ENCODE measurements at regions not wholly inside any gene's neighbourhood (a gene's known extent, or its start where the extent isn't known, plus 50 kb on each side); places are given as distances from the start of the nearest gene placed in this dataset.
"Not testable (repeated sequence)": the region's sequence is repeated elsewhere in the genome, so short reads cannot be mapped to it uniquely, and the experiment has no call there.

DNA sequence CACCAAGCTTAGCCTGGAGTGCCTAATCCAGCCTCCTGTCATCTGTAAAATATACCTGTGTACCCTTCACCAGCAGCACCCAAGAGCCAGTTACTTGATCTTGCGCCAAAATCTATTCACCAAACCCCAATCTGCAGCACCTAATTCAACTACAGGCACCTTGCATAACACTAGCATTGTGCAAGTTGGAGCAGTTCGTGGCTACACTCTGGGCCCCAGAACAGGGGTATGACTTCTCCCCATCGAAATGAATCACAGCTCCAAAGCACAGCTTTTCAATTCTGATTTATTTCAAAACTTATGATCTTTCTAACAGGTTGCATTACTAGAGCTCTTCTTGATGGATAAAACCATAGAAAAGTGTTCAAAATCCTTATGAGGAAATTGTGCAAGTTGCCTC is 100.4 kb upstream of the TCF21 start:
- in situ Hi-C loops (cut with MboI; ENCODE audit: low sequenced_read_pairs, unreplicated experiment), result no loop called here
- TF ChIP-seq, protein P1, sequence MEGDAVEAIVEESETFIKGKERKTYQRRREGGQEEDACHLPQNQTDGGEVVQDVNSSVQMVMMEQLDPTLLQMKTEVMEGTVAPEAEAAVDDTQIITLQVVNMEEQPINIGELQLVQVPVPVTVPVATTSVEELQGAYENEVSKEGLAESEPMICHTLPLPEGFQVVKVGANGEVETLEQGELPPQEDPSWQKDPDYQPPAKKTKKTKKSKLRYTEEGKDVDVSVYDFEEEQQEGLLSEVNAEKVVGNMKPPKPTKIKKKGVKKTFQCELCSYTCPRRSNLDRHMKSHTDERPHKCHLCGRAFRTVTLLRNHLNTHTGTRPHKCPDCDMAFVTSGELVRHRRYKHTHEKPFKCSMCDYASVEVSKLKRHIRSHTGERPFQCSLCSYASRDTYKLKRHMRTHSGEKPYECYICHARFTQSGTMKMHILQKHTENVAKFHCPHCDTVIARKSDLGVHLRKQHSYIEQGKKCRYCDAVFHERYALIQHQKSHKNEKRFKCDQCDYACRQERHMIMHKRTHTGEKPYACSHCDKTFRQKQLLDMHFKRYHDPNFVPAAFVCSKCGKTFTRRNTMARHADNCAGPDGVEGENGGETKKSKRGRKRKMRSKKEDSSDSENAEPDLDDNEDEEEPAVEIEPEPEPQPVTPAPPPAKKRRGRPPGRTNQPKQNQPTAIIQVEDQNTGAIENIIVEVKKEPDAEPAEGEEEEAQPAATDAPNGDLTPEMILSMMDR (IDR thresholded peaks at IDR 0.05; ENCODE audit: borderline replicate concordance, control extremely low read depth, extremely low read depth, insufficient read depth, missing control alignments), result no peak
- no peak for DNase-seq (ENCODE audit: low spot score)

DNA sequence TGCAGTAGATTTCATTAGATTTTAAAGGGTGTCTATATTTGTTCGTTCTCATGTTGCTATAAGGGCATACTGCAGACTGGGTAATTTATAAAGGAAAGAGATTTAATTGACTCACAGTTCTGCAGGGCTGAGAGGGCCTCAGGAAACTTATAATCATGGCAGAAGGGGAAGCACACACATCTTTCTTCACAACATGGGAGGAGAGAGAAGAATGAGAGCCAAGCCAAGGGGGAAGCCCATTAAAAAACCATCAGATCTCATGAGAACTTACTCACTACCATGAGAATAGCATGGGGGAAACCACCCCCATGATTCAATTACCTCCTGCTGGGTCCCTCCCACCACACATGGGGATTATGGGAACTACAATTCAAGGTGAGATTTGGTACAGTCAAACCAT is 99.5 kb upstream of the TCF21 start:
- in situ Hi-C loops (cut with MboI; ENCODE audit: low sequenced_read_pairs, unreplicated experiment); DNase-seq (ENCODE audit: low spot score): not testable (repeated sequence)

DNA sequence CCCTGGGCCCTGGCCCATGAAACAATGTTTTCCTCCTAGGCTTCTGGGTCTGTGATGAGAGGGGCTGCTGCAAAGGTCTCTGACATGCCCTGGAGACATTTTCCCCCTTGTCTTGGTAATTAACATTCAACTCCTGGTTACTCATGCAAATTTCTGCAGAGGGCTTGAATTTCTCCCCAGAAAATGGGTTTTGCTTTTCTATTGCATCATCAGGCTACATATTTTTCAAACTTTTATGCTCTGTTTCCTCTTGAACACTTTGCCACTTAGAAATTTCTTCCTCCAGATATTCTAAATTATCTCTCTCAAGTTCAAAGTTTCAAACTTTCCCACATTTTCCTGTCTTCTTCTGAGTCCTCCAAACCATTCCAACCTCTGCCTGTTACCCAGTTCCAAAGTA is 98.2 kb upstream of the TCF21 start:
- DNase-seq (ENCODE audit: low spot score); in situ Hi-C loops (cut with MboI; ENCODE audit: low sequenced_read_pairs, unreplicated experiment): not testable (repeated sequence)

DNA sequence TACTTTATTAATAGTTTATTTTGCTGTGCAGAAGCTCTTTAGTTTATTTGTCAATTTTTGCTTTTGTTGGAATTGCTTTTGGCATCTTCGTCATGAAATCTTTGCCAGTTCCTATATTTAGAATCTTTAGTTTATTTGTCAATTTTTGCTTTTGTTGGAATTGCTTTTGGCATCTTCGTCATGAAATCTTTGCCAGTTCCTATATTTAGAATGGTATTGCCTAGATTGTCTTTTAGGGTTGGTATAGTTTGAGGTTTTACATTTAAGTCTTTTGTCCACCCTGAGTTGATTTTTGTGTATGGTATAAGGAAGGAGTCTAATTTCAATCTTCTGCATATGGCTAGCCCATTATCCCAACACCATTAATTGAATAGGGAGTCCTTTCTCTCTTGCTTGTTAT is 93.9 kb upstream of the TCF21 start:
- DNase-seq (ENCODE audit: low spot score); in situ Hi-C loops (cut with MboI; ENCODE audit: low sequenced_read_pairs, unreplicated experiment): not testable (repeated sequence)

DNA sequence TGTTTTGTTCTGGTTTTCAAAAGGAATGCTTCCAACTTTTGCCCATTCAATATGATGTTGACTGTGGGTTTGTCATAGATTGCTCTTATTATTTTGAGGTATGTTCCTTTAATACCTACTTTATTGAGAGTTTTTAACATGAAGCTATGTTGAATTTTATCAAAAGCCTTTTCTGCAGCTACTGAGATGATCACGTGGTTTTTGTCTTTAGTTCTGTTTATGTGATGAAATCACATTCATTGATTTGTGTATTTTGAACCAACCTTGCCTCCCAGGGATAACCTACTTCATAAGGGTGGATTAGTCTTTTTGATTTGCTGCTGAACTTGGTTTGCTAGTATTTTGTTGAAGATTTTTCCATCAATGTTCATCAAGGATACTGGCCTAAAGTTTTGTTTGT is 92.7 kb upstream of the TCF21 start:
- TF ChIP-seq, protein P1 (IDR thresholded peaks at IDR 0.05; ENCODE audit: borderline replicate concordance, control extremely low read depth, extremely low read depth, insufficient read depth, missing control alignments), result no peak
- in situ Hi-C loops (cut with MboI; ENCODE audit: low sequenced_read_pairs, unreplicated experiment), result no loop called here
- no peak for DNase-seq (ENCODE audit: low spot score)

DNA sequence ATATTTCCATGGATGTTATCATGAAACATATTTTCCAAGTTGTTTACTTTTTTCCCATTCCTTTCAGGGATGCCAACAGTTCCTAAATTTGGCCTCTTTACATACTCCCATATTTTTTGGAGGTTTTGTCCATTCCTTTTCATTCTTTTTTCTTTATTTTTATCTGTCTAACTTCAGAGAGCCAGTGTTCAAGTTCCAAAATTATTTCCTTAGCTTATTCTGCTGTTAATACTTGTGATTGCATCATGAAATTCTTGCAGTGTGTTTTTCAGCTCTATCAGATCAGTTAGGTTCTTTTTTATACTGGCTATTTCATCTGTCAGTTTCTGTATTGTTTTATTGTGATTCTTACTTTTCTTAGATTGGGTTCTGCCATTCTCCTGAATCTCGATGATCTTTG is 89.9 kb upstream of the TCF21 start:
- TF ChIP-seq, protein P1 (IDR thresholded peaks at IDR 0.05; ENCODE audit: borderline replicate concordance, control extremely low read depth, extremely low read depth, insufficient read depth, missing control alignments), result no peak
- in situ Hi-C loops (cut with MboI; ENCODE audit: low sequenced_read_pairs, unreplicated experiment), result no loop called here
- DNase-seq (ENCODE audit: low spot score), result no peak

DNA sequence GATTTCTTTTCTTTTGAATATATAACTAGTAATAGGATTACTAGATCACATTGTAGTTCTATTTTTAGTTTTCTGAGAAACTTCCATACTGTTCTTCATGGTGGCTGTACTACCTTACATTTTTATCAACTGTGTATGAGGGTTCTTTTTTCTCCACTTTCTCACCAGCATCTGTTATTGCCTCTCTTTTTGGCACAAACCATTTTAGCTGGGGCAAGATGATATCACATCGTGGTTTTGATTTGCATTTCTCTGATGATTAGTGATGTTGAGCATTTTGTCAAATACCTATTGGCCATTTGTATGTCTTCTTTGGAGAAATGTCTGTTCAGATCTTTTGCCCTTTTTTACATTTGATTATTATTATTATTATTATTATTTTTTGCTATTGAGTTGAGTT is 86.1 kb upstream of the TCF21 start:
- TF ChIP-seq, protein P1 (IDR thresholded peaks at IDR 0.05; ENCODE audit: borderline replicate concordance, control extremely low read depth, extremely low read depth, insufficient read depth, missing control alignments), result no peak
- no peak for DNase-seq (ENCODE audit: low spot score)
- in situ Hi-C loops (cut with MboI; ENCODE audit: low sequenced_read_pairs, unreplicated experiment), result no loop called here

DNA sequence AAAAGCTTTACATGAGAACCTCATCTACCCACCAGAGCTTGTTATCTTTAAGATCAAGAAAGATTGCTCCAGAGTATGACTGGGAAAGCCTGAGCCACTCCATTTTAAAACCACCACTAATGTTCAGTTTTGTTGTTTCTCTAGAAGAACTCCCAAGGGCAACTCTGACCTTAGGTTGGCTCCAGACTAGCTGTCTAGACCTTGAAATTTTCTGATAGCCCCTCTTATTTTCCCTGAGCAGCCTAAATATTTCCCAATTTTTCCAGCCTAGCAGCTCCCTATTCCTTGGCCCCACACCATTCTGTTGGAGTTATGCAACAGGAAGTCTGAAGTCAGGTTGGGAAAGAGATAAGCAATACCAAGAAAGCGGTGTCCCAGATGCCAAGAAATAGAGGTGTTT is 84.6 kb upstream of the TCF21 start:
- in situ Hi-C loops (cut with MboI; ENCODE audit: low sequenced_read_pairs, unreplicated experiment), result no loop called here
- no peak for DNase-seq (ENCODE audit: low spot score)
- TF ChIP-seq, protein P1 (IDR thresholded peaks at IDR 0.05; ENCODE audit: borderline replicate concordance, control extremely low read depth, extremely low read depth, insufficient read depth, missing control alignments), result no peak
